HepG2 (cell line): ENCODE measurements at regions not wholly inside any gene's neighbourhood (a gene's known extent, or its start where the extent isn't known, plus 50 kb on each side); places are given as distances from the start of the nearest gene placed in this dataset.

Experiments
- ATAC-seq: fragments of 200-7000 bp; cut with Tn5 transposase; 3 replicates; pipeline ENCODE4 v1.9.1; 2020; ENCODE audit warnings: mild to moderate bottlenecking, moderate library complexity
- BruUV-seq: library from RNA; stranded (reverse); fragments of 400-500 nt; replicated peaks from 2 replicates; lab custom pipeline; 2021; lab: Mats Ljungman, UMichigan
- CTCF ChIA-PET: fragments of 300-600 bp; formaldehyde crosslinking; extraction: SDS; loops from one replicate; lab custom pipeline; 2021; ENCODE audit warnings: low total read pairs, inconsistent platforms, low intra/inter-chr PET ratio; lab: Yijun Ruan, JAX
- POLR2A ChIA-PET: fragments of 350-600 bp; sonication (Branson Sonifier 250); formaldehyde crosslinking; loops from one replicate; lab custom pipeline; 2020; ENCODE audit warnings: antibody characterized with exemption, inconsistent platforms; lab: Yijun Ruan, JAX
- DNase-seq: peaks from one replicate; pipeline ENCODE4 v3.0.0-alpha.2; 2015; ENCODE audit warnings: low spot score
- FAIRE-seq: peaks from 3 replicates; lab custom pipeline; 2011; peaks lifted over from hg19 to GRCh38; lab: Jason Lieb, UNC
- H2AFZ ChIP-seq: one replicate; pipeline ENCODE4 v1.6.1; 2011; ENCODE audit warnings: low read length, inconsistent platforms
- H3K27ac ChIP-seq: fragments of 300-600 bp; 3 replicates; pipeline ENCODE4 v1.8.0; 2011; ENCODE audit warnings: mixed run types, mild to moderate bottlenecking, mixed read lengths, low read length, inconsistent platforms; ENCODE audit not compliant: insufficient read depth; ENCODE audit errors: extremely low read length
- H3K27me3 ChIP-seq, 2 experiments: fragments of 200-600 bp in 1 of 2; 2 replicates in 1 of 2; 3 replicates in 1 of 2; pipeline versions ENCODE4 v1.6.0 to v1.8.0; 2011; ENCODE audit warnings: low read length in 2 of 2, mild to moderate bottlenecking in 2 of 2, moderate library complexity in 2 of 2, inconsistent platforms in 1 of 2; ENCODE audit not compliant: insufficient read depth in 2 of 2, control insufficient read depth in 1 of 2
- H3K36me3 ChIP-seq, 2 experiments: fragments of 200-600 bp in 1 of 2; replicated peaks in 1 of 2; 2 replicates in 1 of 2; 3 replicates in 1 of 2; pipeline versions ENCODE4 v1.5.1 to v1.8.0; 2011; ENCODE audit warnings: low read length in 2 of 2, inconsistent platforms in 1 of 2; ENCODE audit not compliant: insufficient read depth in 2 of 2, control insufficient read depth in 1 of 2
- H3K4me1 ChIP-seq: 2 replicates; pipeline ENCODE4 v1.5.1; 2012; ENCODE audit warnings: low read length, inconsistent platforms; ENCODE audit not compliant: insufficient read depth
- H3K4me2 ChIP-seq: 2 replicates; pipeline ENCODE4 v1.6.0; 2011; ENCODE audit warnings: low read depth, low read length, inconsistent platforms
- H3K4me3 ChIP-seq, 3 experiments: fragments of 200-600 bp in 1 of 3; sonication (generic), shearing (Covaris generic) in 1 of 3; replicated peaks in 1 of 3; 2 replicates each; pipeline ENCODE4 v1.5.1; 2011 to 2016; ENCODE audit warnings: low read length in 3 of 3, inconsistent platforms in 2 of 3, low read depth in 2 of 3, mild to moderate bottlenecking in 2 of 3, control low read depth in 1 of 3, mixed read lengths in 1 of 3; ENCODE audit not compliant: insufficient read depth in 1 of 3
- H3K79me2 ChIP-seq: one replicate; pipeline ENCODE4 v1.6.1; 2011; ENCODE audit warnings: low read length, inconsistent platforms; ENCODE audit not compliant: insufficient read depth
- H3K9ac ChIP-seq: 2 replicates; pipeline ENCODE4 v1.6.0; 2011; ENCODE audit warnings: mild to moderate bottlenecking, low read depth, low read length, inconsistent platforms; ENCODE audit not compliant: insufficient read depth
- H3K9me3 ChIP-seq: 2 replicates; pipeline ENCODE4 v1.5.1; 2012; ENCODE audit warnings: mild to moderate bottlenecking, low read length
- H4K20me1 ChIP-seq: 2 replicates; pipeline ENCODE4 v1.6.0; 2011; ENCODE audit warnings: inconsistent platforms, mild to moderate bottlenecking, low read length, moderate library complexity; ENCODE audit not compliant: insufficient read depth
- SOX13 ChIP-seq, 3 experiments: fragments of 450-650 bp in 1 of 3; sonication (generic) in 1 of 3; formaldehyde crosslinking in 1 of 3; IDR thresholded peaks in 2 of 3; conservative IDR thresholded peaks in 1 of 3; 2 replicates each; pipeline versions ENCODE4 v1.5.0 to v1.6.1; 2016 to 2020; ENCODE audit warnings: antibody characterized with exemption in 1 of 3, mild to moderate bottlenecking in 1 of 3, missing compliant biosample characterization in 1 of 3, missing genetic modification reagents in 1 of 3, moderate library complexity in 1 of 3
- ZKSCAN1 ChIP-seq: fragments of 150-350 bp; IDR thresholded peaks from 2 replicates; pipeline ENCODE4 v1.6.1; 2014; ENCODE audit warnings: low read length
- ZNF687 ChIP-seq: sonication (generic); formaldehyde crosslinking; IDR thresholded peaks from 2 replicates; pipeline ENCODE4 v1.5.1; 2020; ENCODE audit warnings: mild to moderate bottlenecking, missing genetic modification reagents, moderate library complexity
- WGBS: methylation state at CpG from one replicate; pipeline ENCODE4 v1.1.6; 2017; ENCODE audit warnings: low lambda C conversion rate; 5-methylcytosine and 5-hydroxymethylcytosine counted together
- in situ Hi-C: cut with HindIII; loops from 2 replicates; pipeline ENCODE4 v1.10.0; 2017; ENCODE audit warnings: low pct_unique_long_range_greater_than_20kb; ENCODE audit not compliant: extremely low pct_ligation_motif_present
- intact Hi-C: fragments of 100-400 bp; cut with micrococcal nuclease; formaldehyde crosslinking; loops from one replicate; pipeline ENCODE4 v1.10.0; 2022; ENCODE audit not compliant: unreplicated experiment
- TF ChIP-seq, protein P1 (sequence below): sonication (generic); formaldehyde crosslinking; IDR thresholded peaks from 2 replicates; pipeline ENCODE4 v1.9.0; 2021; ENCODE audit warnings: missing genetic modification reagents, mild to moderate bottlenecking, borderline replicate concordance

DNA sequence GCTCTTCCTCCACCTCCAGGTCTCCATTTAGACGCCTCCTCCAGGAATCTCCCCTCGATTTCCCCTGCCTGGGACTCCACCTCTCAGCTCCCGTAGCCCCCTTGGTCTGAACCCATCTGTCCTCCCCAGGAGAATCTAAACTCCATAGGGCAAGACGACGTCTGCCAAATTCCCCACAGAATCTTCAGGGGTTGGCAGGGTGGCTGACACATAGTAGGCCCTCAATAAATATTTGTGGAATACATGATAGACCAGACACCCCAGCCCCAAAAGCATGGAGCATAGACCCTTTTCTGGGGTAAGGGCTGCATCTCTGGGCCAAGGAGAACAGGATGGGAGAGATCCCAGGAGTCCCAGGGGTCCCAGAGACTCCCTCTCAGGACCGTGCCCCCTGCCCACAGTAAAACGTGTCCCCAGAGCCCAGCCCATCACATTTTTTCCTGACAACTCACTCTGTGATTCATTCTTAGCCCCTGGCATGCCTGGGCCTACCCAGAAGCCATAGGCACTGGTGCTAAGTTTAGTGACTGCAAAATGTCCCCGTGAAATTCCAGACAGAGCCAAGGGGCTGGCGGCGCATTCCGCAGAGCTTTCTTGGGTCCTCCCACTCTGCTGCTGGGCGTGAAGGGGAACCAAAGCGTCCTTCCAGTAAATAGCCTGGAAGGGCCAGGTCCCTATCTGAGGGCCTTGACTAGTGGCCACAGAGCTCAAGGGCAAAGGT lies 78.0 kb upstream of the SLC6A6 start:
- Histone ChIP-seq H3K4me2 (no peak overlapping the region), H4K20me1 (no peaks in the 10 kb centered on the region)
- ATAC-seq, result no peak
- TF ChIP-seq SOX13 (IDR thresholded peaks at IDR 0.05) (no peak), SOX13 (CRISPR knock-in tag; conservative IDR thresholded peaks at IDR 0.05 in 1 of 2, IDR thresholded peaks at IDR 0.05 in 1 of 2) (no peak), ZKSCAN1 (peak; percentile 61; the same call in 1 of the 2 replicates), ZNF687 (CRISPR knock-in tag) (0 out of 2 replicates have a peak, but pooled peaks have one; percentile 19)
- TF ChIP-seq, protein P1, sequence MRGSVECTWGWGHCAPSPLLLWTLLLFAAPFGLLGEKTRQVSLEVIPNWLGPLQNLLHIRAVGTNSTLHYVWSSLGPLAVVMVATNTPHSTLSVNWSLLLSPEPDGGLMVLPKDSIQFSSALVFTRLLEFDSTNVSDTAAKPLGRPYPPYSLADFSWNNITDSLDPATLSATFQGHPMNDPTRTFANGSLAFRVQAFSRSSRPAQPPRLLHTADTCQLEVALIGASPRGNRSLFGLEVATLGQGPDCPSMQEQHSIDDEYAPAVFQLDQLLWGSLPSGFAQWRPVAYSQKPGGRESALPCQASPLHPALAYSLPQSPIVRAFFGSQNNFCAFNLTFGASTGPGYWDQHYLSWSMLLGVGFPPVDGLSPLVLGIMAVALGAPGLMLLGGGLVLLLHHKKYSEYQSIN (CRISPR knock-in tag), result no peak
- TF ChIP-seq, all 625 proteins: peak for 2
- H3K9me3 ChIP-seq, result no peaks in the 10 kb centered on the region
- no TSS peak for BruUV-seq
- H3K4me1 ChIP-seq, result peaks cover 42% of the 10 kb centered on the region
- intact Hi-C loops, result no loop called here
- no peak overlapping the region for H3K27ac ChIP-seq
- no peaks in the 10 kb centered on the region for H3K27me3 ChIP-seq
- in situ Hi-C loops, result no loop called here
- FAIRE-seq (no peak), DNase-seq (no peak)
- H2AFZ ChIP-seq, result no peak overlapping the region
- ChIA-PET POLR2A (no interaction called here), CTCF (no interaction called here)
- H3K9ac ChIP-seq, result no peak overlapping the region
- no peaks in the 10 kb centered on the region for H3K79me2 ChIP-seq
- no peak overlapping the region for H3K4me3 ChIP-seq
- 80% methylated on average over 11 of the region's 13 CpGs for WGBS
- H3K36me3 ChIP-seq, result no peaks in the 10 kb centered on the region
